Vagina (tissue), 2 donors: ENCODE measurements at regions not wholly inside any gene's neighbourhood (a gene's known extent, or its start where the extent isn't known, plus 50 kb on each side); places are given as distances from the start of the nearest gene placed in this dataset.

Experiments used
- POLR2A ChIP-seq, 2 donors: fragments of 450-650 bp; IDR thresholded peaks; one replicate each; pipeline ENCODE4 v1.6.1; 2017; ENCODE audit warnings: antibody characterized with exemption in 2 of 2, mild to moderate bottlenecking in 2 of 2, moderate library complexity in 2 of 2
- POLR2AphosphoS5 ChIP-seq, 2 donors: sonication (generic); formaldehyde crosslinking; IDR thresholded peaks; one replicate each; pipeline ENCODE4 v1.9.0; 2017; ENCODE audit warnings: antibody characterized with exemption in 2 of 2, mild to moderate bottlenecking in 2 of 2, low read depth in 1 of 2; ENCODE audit not compliant: insufficient read depth in 1 of 2
- TF ChIP-seq, protein P1 (sequence below), 3 experiments: fragments of 450-650 bp in 2 of 3; fragments of 200-600 bp in 1 of 3; sonication (generic) in 1 of 3; IDR thresholded peaks; one replicate each; pipeline ENCODE4 v1.5.1; 2017 to 2019; ENCODE audit warnings: antibody characterized with exemption in 3 of 3, mild to moderate bottlenecking in 2 of 3, moderate library complexity in 2 of 3

DNA sequence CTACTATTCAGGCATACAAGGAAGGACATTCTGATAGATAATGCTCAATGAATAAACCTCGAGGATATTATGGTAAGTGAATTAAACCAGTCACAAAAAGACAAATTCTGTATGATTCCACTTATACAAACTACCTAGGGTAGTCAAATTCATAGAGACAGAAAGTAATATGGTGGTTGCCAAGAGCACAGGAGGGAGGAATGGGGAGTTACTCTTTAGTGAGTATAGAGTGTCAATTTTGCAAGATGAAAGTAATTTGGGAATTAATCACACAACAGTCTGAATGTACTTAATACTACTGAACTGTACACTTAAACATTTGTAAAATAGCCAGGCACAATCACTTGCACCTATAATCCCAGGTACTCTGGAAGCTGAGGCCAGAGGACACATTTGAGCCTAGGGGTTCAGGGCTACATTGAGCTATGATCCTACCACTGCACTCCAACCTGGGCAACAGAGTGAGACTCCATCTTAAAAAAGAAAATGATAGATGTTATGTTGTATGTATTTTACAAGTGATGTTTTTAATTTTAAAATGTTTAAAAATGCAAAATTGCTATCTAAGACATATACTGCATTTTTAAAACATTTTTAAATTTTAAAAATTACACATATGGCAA lies 91.0 kb downstream of the NPAP1 start:
- TF ChIP-seq POLR2A (IDR thresholded peaks at IDR 0.05) (no peak), POLR2AphosphoS5 (IDR thresholded peaks at IDR 0.05; ENCODE audit: insufficient read depth in 1 of 2, low read depth in 1 of 2) (no peak)
- TF ChIP-seq, protein P1, sequence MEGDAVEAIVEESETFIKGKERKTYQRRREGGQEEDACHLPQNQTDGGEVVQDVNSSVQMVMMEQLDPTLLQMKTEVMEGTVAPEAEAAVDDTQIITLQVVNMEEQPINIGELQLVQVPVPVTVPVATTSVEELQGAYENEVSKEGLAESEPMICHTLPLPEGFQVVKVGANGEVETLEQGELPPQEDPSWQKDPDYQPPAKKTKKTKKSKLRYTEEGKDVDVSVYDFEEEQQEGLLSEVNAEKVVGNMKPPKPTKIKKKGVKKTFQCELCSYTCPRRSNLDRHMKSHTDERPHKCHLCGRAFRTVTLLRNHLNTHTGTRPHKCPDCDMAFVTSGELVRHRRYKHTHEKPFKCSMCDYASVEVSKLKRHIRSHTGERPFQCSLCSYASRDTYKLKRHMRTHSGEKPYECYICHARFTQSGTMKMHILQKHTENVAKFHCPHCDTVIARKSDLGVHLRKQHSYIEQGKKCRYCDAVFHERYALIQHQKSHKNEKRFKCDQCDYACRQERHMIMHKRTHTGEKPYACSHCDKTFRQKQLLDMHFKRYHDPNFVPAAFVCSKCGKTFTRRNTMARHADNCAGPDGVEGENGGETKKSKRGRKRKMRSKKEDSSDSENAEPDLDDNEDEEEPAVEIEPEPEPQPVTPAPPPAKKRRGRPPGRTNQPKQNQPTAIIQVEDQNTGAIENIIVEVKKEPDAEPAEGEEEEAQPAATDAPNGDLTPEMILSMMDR (IDR thresholded peaks at IDR 0.05) = no peak
